HG03060 (cell line): ENCODE measurements at regions not wholly inside any gene's neighbourhood (a gene's known extent, or its start where the extent isn't known, plus 50 kb on each side); places are given as distances from the start of the nearest gene placed in this dataset.

Experiments
- ATAC-seq: cut with Tn5 transposase; IDR thresholded peaks from one replicate; pipeline ENCODE4 v1.9.1; 2021; ENCODE audit warnings: low read depth, moderate number of reproducible peaks; ENCODE audit not compliant: unreplicated experiment

DNA sequence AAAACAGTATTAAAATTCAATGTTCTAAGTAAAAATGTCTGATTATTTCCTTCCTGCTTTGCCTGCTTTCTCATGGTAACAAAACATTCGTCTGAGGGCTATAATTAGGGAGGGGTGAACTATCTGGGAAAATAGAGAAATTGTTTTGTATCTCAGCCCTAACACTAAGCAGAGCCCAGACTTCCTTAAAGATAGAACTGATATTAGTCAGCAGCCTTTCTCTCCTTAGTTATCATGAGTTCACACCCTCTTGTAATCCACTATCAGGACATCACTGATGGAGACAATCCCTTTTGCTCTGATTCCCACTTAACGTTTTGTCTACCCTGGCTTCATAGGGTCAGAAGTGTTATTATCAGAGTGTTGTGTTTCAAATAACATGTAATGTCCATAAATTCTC, 701.1 kb upstream of the ZEB2 start:
- no peak for ATAC-seq

DNA sequence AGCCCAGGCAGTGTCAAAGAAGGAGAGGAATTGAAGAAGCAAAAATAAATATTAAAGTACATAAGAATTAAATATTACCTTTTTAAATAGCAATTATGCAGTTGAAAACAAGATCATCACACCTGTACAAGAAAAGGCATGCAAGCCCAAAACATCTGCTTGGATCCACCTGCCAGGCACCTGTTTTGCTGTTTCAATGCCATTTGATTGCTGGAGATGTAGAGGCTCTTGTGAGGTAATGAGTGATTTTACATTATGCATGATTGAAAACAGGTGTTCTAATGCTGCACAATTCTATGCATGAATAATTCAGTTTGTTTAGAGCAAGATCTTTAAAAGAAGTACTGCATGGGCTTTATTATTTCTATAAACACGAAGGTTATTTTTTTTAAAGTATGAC, 700.6 kb upstream of the ZEB2 start:
- ATAC-seq, result no peak

DNA sequence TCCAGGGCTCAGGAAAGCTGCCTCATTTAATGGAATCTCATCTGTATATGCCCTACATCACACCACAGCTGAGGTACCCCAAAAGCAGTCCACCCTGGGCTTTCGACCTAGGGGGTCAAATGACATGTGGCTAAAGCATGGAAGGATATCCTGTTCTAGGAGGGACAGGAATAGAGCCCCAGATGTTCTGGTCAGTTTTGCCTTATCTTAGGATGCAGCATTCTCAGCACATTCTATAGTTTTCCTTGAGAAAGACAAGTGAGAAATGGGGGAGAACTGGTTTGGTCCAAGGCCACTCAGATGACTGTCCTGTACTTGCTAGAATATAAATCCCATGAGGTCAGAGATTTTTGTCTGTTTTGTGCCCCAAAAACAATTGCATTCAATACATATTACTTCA, 688.0 kb upstream of the ZEB2 start:
- ATAC-seq, result no peak

- ATAC-seq, result no peak
These were observed 686.8 kb upstream of the ZEB2 start for GRCh38 chr2:145206496-145207281.

GRCh38 chr2:145203891-145204290, 684.0 kb upstream of the ZEB2 start:
- ATAC-seq, result no peak

DNA sequence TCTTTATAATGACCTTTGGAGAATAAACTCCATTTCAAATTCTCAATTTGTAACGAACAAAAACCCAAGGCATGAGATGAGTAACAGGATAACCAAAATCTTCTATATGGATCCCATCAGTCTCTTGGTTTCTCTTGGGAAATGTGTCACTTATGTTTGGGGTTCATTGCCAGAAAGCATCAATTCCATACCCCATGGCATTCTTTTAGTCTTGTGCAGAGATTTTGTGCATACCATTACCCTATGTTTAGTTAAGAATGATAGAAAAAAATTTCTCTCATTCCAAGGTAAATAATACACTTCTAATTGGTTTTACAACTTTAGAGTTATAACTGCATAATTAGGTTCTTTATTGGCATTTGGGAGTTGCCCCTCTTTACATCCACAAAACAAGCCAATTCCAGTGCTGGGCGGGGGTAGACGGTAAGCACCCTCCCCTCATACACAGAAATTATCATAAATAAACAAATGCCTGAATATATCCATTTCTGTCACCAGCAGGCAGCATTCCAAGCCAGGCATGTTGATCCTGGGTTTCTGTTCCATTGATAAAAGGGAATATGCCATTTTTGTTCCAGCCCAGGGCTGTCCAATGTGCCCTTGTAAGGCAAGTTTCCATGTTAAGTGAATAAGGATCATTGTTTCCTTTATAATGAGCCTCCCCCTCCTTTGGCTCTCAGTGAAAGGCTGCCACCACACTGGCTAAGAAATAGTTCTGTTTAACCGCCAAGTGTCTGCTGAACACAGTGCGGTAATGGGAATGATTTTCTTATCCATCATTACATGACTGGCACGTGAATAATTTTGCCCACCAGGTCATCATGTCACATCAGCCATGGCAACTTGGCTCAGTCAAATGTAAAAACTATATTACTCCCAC, 680.1 kb upstream of the ZEB2 start:
- ATAC-seq, result no peak

- ATAC-seq, result no peak
These were observed 679.1 kb upstream of the ZEB2 start for GRCh38 chr2:145199042-145199441.

DNA sequence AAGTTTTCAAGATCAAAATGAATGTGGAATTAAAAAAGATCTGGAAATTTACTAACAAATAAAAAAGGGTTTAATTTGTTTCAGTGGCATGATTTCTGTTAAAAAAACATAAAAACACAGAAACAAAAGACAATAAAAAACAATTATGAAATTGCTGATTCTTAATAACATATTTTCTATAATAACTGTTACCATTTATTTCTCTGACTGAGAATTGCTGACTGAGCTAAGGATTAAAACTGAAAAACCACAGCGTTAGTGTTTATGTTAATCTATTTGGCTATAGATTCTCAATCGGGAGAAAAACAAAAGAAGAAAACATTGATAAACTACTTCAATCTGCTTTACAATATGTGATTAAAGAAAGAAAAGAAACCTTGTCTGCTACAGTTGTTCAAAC, 678.6 kb upstream of the ZEB2 start:
- ATAC-seq, result no peak

GRCh38 chr2:145197944-145198343, 678.0 kb upstream of the ZEB2 start:
- ATAC-seq, result no peak

DNA sequence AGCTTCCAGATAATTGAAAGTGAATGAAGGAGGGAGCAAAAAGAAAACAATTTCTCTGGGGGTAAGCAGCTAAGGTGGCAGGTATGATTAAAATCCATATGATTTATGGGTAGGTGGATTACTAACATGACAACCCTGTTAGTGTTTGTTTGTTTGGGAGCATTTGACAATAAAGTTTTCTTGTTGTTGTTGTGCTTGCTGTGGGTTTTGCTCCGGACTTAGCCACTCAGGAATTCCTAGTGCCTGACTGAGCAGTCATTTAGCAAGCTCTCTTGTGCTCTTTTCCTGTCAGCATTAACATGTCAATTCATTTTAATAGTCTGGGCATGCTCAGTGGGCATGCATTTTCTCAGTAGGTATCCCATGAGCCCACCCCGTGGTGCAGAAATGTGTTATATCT, 674.8 kb upstream of the ZEB2 start:
- ATAC-seq, result no peak

DNA sequence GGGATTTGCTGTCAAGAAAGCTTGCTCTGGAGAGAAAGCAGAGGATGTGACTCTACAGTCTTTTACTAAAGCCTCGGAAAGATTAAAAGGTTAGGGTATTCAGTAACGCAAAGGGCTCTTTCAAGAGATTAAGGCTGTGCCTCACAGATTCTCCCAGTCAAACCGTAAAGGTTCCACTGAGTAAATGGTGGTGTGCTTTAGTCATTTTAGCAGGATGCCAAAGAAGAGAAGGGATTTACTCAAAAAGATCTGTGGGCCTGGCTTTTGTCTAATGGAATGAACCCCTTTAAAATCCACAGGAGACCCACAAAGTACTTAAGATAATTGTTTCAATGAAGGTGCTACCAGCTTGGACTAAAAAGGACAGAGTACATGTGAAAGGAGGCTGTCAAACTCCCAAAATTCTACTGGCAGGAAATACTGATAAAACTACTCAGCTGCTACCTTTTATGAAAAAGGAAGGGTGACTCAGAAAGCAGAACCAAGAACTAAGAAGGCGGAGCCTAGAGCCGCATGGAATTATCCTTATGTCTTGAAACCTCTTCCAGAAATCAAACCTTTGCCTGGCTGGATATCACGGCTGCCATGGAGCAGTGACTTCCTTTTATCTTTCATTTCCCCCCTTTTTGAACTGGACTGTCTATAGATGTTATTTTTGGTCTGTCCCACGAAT, 670.2 kb upstream of the ZEB2 start:
- ATAC-seq, result no peak

DNA sequence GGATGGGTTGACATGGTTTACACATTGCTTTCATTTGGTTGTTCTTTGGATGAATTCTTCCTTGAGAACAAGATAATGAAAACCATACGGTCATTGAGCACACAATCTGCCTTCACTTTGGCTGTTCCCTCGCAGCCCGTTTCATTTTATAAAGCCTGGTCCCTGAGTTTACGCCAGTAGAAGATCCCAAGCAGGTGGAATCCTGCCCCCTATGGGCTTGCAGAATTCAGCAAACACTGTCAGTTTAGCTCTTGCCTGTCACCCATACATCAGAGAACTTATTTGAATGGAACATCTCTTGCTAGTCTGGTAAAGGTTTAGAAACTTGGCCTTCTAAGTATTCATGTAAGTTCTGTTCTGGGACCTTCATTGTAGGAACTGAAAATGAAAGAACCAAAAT, 666.4 kb upstream of the ZEB2 start:
- ATAC-seq, result no peak

GRCh38 chr2:145185696-145186095, 665.8 kb upstream of the ZEB2 start:
- no peak for ATAC-seq

GRCh38 chr2:145184741-145185651, 665.1 kb upstream of the ZEB2 start:
- ATAC-seq, result no peak

- no peak for ATAC-seq
These were observed 649.4 kb upstream of the ZEB2 start for GRCh38 chr2:145169285-145169684.

GRCh38 chr2:145168091-145168490, 648.2 kb upstream of the ZEB2 start:
- ATAC-seq, result no peak

- ATAC-seq, result no peak
These were observed 646.9 kb upstream of the ZEB2 start for GRCh38 chr2:145166731-145167302.

DNA sequence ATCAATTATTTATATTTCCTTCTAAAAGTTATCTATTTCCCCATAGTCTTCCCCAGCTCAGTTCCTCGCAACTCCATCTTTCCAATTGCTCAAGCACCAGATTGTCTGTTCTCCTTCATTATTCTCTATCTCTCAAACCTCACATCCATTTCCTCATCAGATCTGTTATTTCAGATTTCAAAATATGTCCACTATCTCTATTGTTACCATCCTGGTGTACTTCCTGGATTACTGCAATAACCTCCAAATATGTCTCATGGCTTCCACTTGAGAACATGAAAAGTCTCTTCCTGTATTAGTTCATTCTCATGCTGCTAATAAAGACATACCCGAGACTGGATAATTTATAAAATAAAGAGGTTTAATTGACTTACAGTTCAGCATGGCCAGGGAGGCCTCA, 641.7 kb upstream of the ZEB2 start:
- no peak for ATAC-seq

DNA sequence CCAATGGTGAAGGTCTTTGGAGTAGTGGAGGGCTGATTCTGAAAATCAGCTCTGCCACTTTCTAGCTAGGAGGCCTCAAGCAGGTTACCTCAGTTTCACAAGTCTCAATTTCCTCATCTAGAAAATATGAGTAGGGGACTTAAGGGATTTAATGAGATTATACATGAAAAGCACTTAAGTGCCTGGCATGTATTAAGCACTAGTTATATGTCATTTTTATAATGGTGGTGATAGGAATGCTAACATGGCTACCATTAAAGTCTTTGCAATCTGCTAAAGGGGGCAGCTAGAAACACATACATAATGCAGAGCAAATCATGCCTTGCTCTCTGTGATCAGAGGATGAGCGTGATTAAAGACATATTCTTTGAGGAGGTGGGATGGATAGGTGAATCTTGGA, 640.9 kb upstream of the ZEB2 start:
- no peak for ATAC-seq

GRCh38 chr2:145159676-145160075, 639.8 kb upstream of the ZEB2 start:
- ATAC-seq, result no peak
